Mesendoderm (in vitro differentiated cells): ENCODE measurements at regions not wholly inside any gene's neighbourhood (a gene's known extent, or its start where the extent isn't known, plus 50 kb on each side); places are given as distances from the start of the nearest gene placed in this dataset.

Source experiments
- DNase-seq: peaks from one replicate; pipeline ENCODE4 v3.0.0; 2013
- H2AK5ac ChIP-seq: 2 replicates; pipeline ENCODE4 v1.6.1; 2013; ENCODE audit warnings: low read length, inconsistent platforms
- H2BK120ac ChIP-seq: 2 replicates; pipeline ENCODE4 v1.6.1; 2013; ENCODE audit warnings: low read depth, mild to moderate bottlenecking, low read length, moderate library complexity, mixed read lengths
- H2BK15ac ChIP-seq: replicated peaks from 2 replicates; pipeline ENCODE4 v1.6.1; 2013; ENCODE audit warnings: low read depth, mild to moderate bottlenecking, moderate library complexity
- H2BK5ac ChIP-seq: 2 replicates; pipeline ENCODE4 v1.6.1; 2013; ENCODE audit warnings: low read length, inconsistent platforms
- H3K18ac ChIP-seq: 2 replicates; pipeline ENCODE4 v1.6.1; 2013; ENCODE audit warnings: mild to moderate bottlenecking, low read length, mixed read lengths
- H3K23ac ChIP-seq: one replicate; pipeline ENCODE4 v1.6.1; 2013; ENCODE audit warnings: low read length
- H3K27ac ChIP-seq: 2 replicates; pipeline ENCODE4 v1.5.1; 2013; ENCODE audit warnings: low read depth, mild to moderate bottlenecking, inconsistent platforms, low read length, moderate library complexity
- H3K27me3 ChIP-seq: 2 replicates; pipeline ENCODE4 v1.6.1; 2013; ENCODE audit warnings: low read length, control low read depth, mild to moderate bottlenecking, inconsistent platforms; ENCODE audit not compliant: insufficient read depth, poor library complexity
- H3K36me3 ChIP-seq: 2 replicates; pipeline ENCODE4 v1.6.1; 2013; ENCODE audit warnings: low read length, inconsistent platforms; ENCODE audit not compliant: control insufficient read depth, insufficient read depth
- H3K4ac ChIP-seq: one replicate; pipeline ENCODE4 v1.6.1; 2013; ENCODE audit warnings: low read depth, mild to moderate bottlenecking, low read length, moderate library complexity
- H3K4me1 ChIP-seq: 2 replicates; pipeline ENCODE4 v1.6.1; 2013; ENCODE audit warnings: low read depth, low read length, inconsistent platforms; ENCODE audit not compliant: control insufficient read depth
- H3K4me2 ChIP-seq: 2 replicates; pipeline ENCODE4 v1.6.1; 2013; ENCODE audit warnings: low read length
- H3K4me3 ChIP-seq: 2 replicates; pipeline ENCODE4 v1.5.1; 2013; ENCODE audit warnings: mild to moderate bottlenecking, low read length
- H3K56ac ChIP-seq: one replicate; pipeline ENCODE4 v1.6.1; 2013; ENCODE audit warnings: low read length
- H3K79me1 ChIP-seq: 2 replicates; pipeline ENCODE4 v1.6.1; 2013; ENCODE audit warnings: low read length, inconsistent platforms
- H3K79me2 ChIP-seq: 2 replicates; pipeline ENCODE4 v1.6.1; 2013; ENCODE audit warnings: mild to moderate bottlenecking, low read length; ENCODE audit not compliant: control insufficient read depth, insufficient read depth
- H3K9ac ChIP-seq: 2 replicates; pipeline ENCODE4 v1.6.1; 2013; ENCODE audit warnings: low read length, inconsistent platforms
- H4K5ac ChIP-seq: one replicate; pipeline ENCODE4 v1.6.1; 2013; ENCODE audit warnings: low read length
- H4K8ac ChIP-seq: one replicate; pipeline ENCODE4 v1.6.1; 2013; ENCODE audit warnings: low read depth, mild to moderate bottlenecking, control low read depth, low read length, moderate library complexity
- WGBS: extraction: QIAGEN DNeasy Blood & Tissue Kit; methylation state at CpG from one replicate; pipeline ENCODE4 v1.1.7; 2013; ENCODE audit warnings: low lambda C conversion rate, missing lambda C conversion rate; ENCODE audit not compliant: insufficient coverage; ENCODE audit errors: extremely low coverage; 5-methylcytosine and 5-hydroxymethylcytosine counted together

DNA sequence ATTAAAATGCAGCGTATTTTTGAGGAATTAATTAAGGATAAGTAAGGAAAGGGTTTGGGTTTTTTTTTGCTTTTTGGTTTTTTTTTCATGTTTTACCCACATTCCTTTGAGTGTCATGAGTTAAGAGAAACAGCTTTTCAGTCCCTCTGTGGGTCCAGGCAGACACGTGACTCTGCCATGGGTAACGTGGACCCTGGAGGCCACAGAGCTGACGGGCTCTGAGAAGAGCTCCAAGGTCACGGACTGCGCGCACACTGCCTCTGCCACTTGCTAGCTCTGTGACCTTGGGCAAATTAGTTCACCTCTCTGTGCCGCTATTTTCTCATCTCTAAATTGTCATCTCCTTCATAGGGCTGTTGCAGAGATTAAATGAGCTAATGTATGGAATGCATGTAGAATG is 588.2 kb upstream of the CDH11 start:
- DNase-seq, result no peak
- Histone ChIP-seq H3K79me1 (no peaks in the 10 kb centered on the region), H3K36me3 (no peaks in the 10 kb centered on the region), H3K9ac (no peak overlapping the region), H3K23ac (no peak overlapping the region), H3K27ac (no peak overlapping the region), H4K8ac (no peak overlapping the region), H4K5ac (no peak overlapping the region), H3K4ac (no peak overlapping the region), H3K4me2 (no peak overlapping the region), H3K18ac (no peak overlapping the region), H3K27me3 (no peaks in the 10 kb centered on the region), H2BK15ac (no peak overlapping the region), H3K56ac (no peak overlapping the region), H3K79me2 (no peaks in the 10 kb centered on the region), H3K4me1 (peaks cover 3% of the 10 kb centered on the region), H2BK5ac (no peak overlapping the region), H3K4me3 (no peak overlapping the region), H2BK120ac (no peak overlapping the region), H2AK5ac (no peak overlapping the region)
- 100% methylated on average over 1 of the region's 8 CpGs for WGBS

DNA sequence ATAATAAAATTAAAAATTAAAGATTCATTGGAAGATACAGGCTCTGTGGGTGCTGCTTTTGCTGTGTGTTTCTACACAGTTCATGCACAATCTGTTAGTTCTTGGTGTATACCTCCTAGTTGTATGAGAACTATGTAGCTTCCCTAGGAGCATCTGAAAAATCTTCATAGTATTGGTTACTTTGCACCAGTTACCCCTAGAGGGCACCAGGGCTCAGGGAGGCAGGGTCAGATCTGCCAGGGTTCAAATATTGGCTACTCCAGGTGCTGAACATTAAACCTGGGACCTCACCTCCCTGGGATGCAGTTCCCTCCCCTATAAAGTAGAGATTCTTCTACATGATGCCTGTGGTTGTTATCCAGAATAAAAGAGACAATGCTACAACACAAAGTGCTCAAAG is 583.0 kb upstream of the CDH11 start:
- Histone ChIP-seq H3K79me2 (no peaks in the 10 kb centered on the region), H4K8ac (no peak overlapping the region), H4K5ac (no peak overlapping the region), H3K4me3 (no peak overlapping the region), H2AK5ac (no peak overlapping the region), H3K4me1 (no peaks in the 10 kb centered on the region), H2BK5ac (no peak overlapping the region), H3K4ac (no peak overlapping the region), H2BK15ac (no peak overlapping the region), H3K18ac (no peak overlapping the region), H3K4me2 (no peak overlapping the region), H3K56ac (no peak overlapping the region), H3K23ac (no peak overlapping the region), H3K27ac (no peak overlapping the region), H3K9ac (no peak overlapping the region), H3K36me3 (no peaks in the 10 kb centered on the region), H2BK120ac (no peak overlapping the region), H3K79me1 (no peaks in the 10 kb centered on the region), H3K27me3 (no peaks in the 10 kb centered on the region)
- DNase-seq, result peak; percentile 27

DNA sequence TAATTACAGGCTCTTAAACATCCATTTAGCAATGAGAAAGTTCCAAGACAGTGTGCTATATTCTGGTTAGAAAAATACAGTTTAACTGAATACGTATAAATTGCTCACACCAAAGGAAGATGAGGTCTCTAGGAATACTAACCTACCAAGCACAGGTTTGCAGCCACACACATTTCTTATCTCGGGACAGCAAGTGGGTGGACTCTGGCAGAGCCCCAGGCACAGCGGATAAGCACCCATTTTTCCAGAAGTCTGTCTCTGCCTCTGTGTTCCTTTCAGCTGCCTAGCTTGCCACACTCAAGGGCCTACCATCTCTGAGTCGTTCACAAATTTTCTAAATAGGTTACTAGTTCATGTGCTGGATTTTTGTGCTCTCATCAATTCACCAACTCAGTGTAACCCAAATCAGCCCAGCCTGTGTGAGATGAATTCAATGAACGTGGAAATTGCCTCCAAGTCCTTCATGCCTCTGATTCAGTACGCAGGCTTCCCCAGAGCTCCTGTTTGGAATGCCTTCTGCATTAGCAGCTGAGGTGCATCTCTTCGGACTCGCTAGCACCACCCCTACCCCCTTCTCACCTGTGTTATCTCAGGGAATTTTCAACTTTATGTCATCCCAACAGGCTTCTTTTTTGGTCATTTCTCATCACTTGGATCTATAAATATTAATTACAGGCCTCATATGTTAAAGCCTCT is 581.0 kb upstream of the CDH11 start:
- H3K18ac ChIP-seq, result no peak overlapping the region

DNA sequence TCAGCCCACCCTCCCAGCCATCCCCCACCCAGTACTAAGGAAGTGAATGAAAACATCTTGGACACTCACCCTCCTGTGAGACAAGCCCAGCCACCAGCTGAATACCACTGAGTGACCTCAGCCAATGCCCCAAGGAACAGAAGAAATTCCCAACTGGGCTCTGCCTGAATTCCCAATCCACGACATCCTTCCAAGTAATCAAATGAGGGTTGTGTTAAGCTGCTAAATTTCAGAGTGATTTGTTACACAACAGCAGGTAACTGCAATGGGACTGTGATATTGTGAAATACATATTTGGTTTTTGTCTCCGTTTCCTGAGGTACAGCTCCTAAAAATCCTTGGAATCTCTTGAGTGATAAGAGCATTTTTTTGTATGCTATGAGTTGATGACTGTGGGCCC is 578.7 kb upstream of the CDH11 start:
- no peak overlapping the region for H3K4me2 ChIP-seq
- no peaks in the 10 kb centered on the region for H3K36me3 ChIP-seq
- H3K79me2 ChIP-seq, result no peaks in the 10 kb centered on the region
- H4K8ac ChIP-seq, result no peak overlapping the region
- H4K5ac ChIP-seq, result no peak overlapping the region
- H3K27me3 ChIP-seq, result no peaks in the 10 kb centered on the region
- no peak overlapping the region for H3K23ac ChIP-seq
- H3K4me1 ChIP-seq, result no peaks in the 10 kb centered on the region
- H3K27ac ChIP-seq, result no peak overlapping the region
- no peak overlapping the region for H3K9ac ChIP-seq
- H2BK5ac ChIP-seq, result no peak overlapping the region
- no peak overlapping the region for H3K56ac ChIP-seq
- no peak overlapping the region for H2BK15ac ChIP-seq
- DNase-seq, result peak; percentile 53
- no peak overlapping the region for H3K18ac ChIP-seq
- H2AK5ac ChIP-seq, result no peak overlapping the region
- no peak overlapping the region for H3K4ac ChIP-seq
- no peaks in the 10 kb centered on the region for H3K79me1 ChIP-seq
- no CpG with 5 or more reads among the region's 2 CpGs for WGBS
- no peak overlapping the region for H2BK120ac ChIP-seq
- no peak overlapping the region for H3K4me3 ChIP-seq

More for the DNA sequence above, 581.0 kb upstream of the CDH11 start:
- Histone ChIP-seq H3K4me1 (no peaks in the 10 kb centered on the region), H2BK120ac (no peak overlapping the region), H3K4me3 (no peak overlapping the region), H3K23ac (no peak overlapping the region), H3K79me2 (no peaks in the 10 kb centered on the region), H3K4ac (no peak overlapping the region), H2BK5ac (no peak overlapping the region), H2BK15ac (no peak overlapping the region), H3K79me1 (no peaks in the 10 kb centered on the region), H3K4me2 (no peak overlapping the region), H3K9ac (no peak overlapping the region), H4K8ac (no peak overlapping the region), H3K27ac (no peak overlapping the region), H3K36me3 (no peaks in the 10 kb centered on the region), H4K5ac (no peak overlapping the region), H2AK5ac (no peak overlapping the region), H3K56ac (no peak overlapping the region), H3K27me3 (no peaks in the 10 kb centered on the region)
- DNase-seq, result peak; percentile 32
- WGBS, result no CpG with 5 or more reads among the region's 8 CpGs

DNA sequence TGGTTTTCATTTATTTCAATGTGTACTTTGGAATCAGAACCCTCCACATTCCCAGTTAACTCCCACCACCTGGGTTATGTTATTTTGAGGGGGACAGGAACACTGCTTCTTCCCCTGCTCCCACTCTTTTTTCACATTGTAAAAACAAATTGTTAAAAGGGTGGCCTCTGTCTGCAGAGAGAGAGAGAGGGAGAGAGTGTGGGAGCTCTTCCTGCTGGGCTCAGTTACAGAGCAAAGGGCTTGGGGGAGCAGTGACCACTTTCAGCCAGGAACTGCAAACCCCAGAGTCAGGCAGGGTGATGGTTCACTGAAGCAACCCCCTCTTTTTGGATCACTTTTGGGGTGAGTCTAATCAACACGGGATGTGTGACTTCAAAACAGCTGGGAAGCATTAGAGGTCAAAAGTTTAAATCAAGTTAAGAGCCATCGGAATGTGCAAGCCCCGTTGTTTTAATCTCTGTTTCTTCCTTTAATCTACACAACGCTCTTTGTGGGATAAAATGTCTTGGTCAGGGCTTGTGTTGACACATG is 577.0 kb upstream of the CDH11 start:
- Histone ChIP-seq H3K23ac (no peak overlapping the region), H2BK15ac (no peak overlapping the region), H4K8ac (no peak overlapping the region), H3K18ac (no peak overlapping the region), H3K4me3 (no peak overlapping the region), H3K79me1 (no peaks in the 10 kb centered on the region), H2BK120ac (no peak overlapping the region), H4K5ac (no peak overlapping the region), H3K27ac (no peak overlapping the region), H3K79me2 (no peaks in the 10 kb centered on the region), H3K36me3 (no peaks in the 10 kb centered on the region), H3K4ac (no peak overlapping the region), H2AK5ac (no peak overlapping the region), H3K27me3 (no peaks in the 10 kb centered on the region), H3K9ac (no peak overlapping the region), H2BK5ac (no peak overlapping the region), H3K4me1 (no peaks in the 10 kb centered on the region), H3K56ac (no peak overlapping the region), H3K4me2 (no peak overlapping the region)
- peak; percentile 8 for DNase-seq
- no CpG with 5 or more reads among the region's 4 CpGs for WGBS

DNA sequence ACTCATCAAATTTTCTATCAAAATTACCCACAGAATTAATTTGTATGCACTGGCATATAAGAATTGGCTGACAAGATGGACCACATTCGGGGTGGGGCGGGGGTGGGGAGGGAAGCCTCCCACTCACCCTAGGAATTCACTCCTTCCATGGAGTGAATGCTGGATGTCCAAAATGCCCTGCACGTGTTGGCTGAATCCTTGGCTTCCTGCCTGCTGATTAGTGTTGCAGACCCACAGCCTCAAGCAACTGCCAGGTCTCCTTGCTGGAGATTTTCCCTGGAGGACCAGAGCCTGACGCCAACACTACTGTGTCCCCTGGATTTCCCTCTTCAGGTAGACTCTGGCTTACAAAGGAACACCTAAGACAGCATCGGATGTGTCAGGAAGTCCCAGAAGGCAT is 575.7 kb upstream of the CDH11 start:
- Histone ChIP-seq H3K79me2 (no peaks in the 10 kb centered on the region), H3K27ac (no peak overlapping the region), H3K4me3 (no peak overlapping the region), H3K36me3 (no peaks in the 10 kb centered on the region), H3K4ac (no peak overlapping the region), H2BK15ac (no peak overlapping the region), H3K9ac (no peak overlapping the region), H2BK120ac (no peak overlapping the region), H4K5ac (no peak overlapping the region), H3K4me1 (no peaks in the 10 kb centered on the region), H3K4me2 (no peak overlapping the region), H3K79me1 (no peaks in the 10 kb centered on the region), H4K8ac (no peak overlapping the region), H3K18ac (no peak overlapping the region), H3K56ac (no peak overlapping the region), H2BK5ac (no peak overlapping the region), H3K23ac (no peak overlapping the region), H2AK5ac (no peak overlapping the region), H3K27me3 (no peaks in the 10 kb centered on the region)
- no peak for DNase-seq
- no CpG with 5 or more reads among the region's 5 CpGs for WGBS
